22Rv1 (cell line): ENCODE measurements at regions not wholly inside any gene's neighbourhood (a gene's known extent, or its start where the extent isn't known, plus 50 kb on each side); places are given as distances from the start of the nearest gene placed in this dataset.
"Not testable (repeated sequence)": the region's sequence is repeated elsewhere in the genome, so short reads cannot be mapped to it uniquely, and the experiment has no call there.

Source experiments
- H3K27ac ChIP-seq: fragments of 450-650 bp; 2 replicates; pipeline ENCODE4 v1.5.1; 2017
- CTCF ChIP-seq: fragments of 450-650 bp; IDR thresholded peaks from 2 replicates; pipeline ENCODE4 v1.5.1; 2017; ENCODE audit warnings: mild to moderate bottlenecking
- ZFX ChIP-seq: fragments of 450-650 bp; IDR thresholded peaks from 2 replicates; pipeline ENCODE4 v1.6.1; 2017; ENCODE audit warnings: antibody characterized with exemption, borderline replicate concordance

GRCh38 chr7:88590963-88591362 lies 168.5 kb upstream of the ZNF804B start:
- no peak overlapping the region for H3K27ac ChIP-seq
- TF ChIP-seq ZFX = no peak
- no peak for TF ChIP-seq CTCF

GRCh38 chr7:88589927-88590326 lies 169.6 kb upstream of the ZNF804B start:
- H3K27ac ChIP-seq = no peak overlapping the region
- no peak for TF ChIP-seq ZFX
- TF ChIP-seq CTCF = no peak

GRCh38 chr7:88586890-88587289 lies 172.6 kb upstream of the ZNF804B start:
- no peak overlapping the region for H3K27ac ChIP-seq
- no peak for TF ChIP-seq ZFX
- TF ChIP-seq CTCF = no peak

- no peak for TF ChIP-seq CTCF
- no peak for TF ChIP-seq ZFX
- no peak overlapping the region for H3K27ac ChIP-seq
These were observed 173.3 kb upstream of the ZNF804B start for GRCh38 chr7:88586219-88586618.

- no peak overlapping the region for H3K27ac ChIP-seq
- TF ChIP-seq ZFX = no peak
- TF ChIP-seq CTCF = no peak
These were observed 182.8 kb upstream of the ZNF804B start for GRCh38 chr7:88576720-88577119.

- H3K27ac ChIP-seq = no peak overlapping the region
- TF ChIP-seq ZFX (no peak), CTCF (no peak)
These were observed 193.3 kb upstream of the ZNF804B start for GRCh38 chr7:88566162-88566729.

- TF ChIP-seq ZFX = no peak
- TF ChIP-seq CTCF = no peak
- H3K27ac ChIP-seq = no peak overlapping the region
These were observed 194.1 kb upstream of the ZNF804B start for GRCh38 chr7:88565401-88565800.

- not testable (repeated sequence) for H3K27ac ChIP-seq
These were observed 203.1 kb upstream of the ZNF804B start for GRCh38 chr7:88556441-88556840.

GRCh38 chr7:88554847-88555246 lies 204.7 kb upstream of the ZNF804B start:
- not testable (repeated sequence) for H3K27ac ChIP-seq
